ENCODE measurements at regions not wholly inside any gene's neighbourhood (a gene's known extent, or its start where the extent isn't known, plus 50 kb on each side); places are given as distances from the start of the nearest gene placed in this dataset.

DNA sequence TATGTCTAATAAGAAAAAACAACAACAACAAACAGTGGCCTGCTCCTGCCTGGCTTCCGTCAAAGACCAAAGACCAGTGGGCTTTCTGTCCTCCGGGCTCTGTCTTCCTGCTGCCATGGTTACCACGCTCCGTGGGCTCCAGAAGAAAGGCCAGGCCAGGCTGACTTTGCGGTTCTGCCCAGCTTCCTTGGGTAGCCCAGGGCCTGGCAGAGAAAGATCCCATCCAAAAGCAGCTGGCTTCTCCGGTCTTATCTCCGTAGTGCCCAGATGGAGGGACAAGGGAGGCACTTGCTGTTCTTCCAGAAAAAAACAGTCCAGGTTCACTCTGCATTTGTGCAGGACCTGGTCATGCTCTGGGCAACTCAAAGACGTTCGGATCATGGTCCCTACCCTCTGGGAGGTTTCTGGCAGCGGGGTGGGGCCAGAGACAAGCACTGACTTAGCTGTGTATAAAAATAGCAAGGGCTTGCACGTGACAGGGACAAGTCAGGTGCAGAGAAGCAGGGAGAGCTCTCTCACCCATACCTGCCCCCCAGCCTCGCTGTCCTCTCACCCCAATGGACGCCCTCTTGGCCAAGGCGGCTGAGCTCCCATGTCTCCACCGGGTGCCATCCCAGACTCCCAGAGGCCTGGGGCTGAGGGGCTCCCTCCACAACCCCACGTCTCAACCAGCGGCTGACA lies 212.2 kb downstream of the C9orf50 start:
- DNase-seq = no peak

DNA sequence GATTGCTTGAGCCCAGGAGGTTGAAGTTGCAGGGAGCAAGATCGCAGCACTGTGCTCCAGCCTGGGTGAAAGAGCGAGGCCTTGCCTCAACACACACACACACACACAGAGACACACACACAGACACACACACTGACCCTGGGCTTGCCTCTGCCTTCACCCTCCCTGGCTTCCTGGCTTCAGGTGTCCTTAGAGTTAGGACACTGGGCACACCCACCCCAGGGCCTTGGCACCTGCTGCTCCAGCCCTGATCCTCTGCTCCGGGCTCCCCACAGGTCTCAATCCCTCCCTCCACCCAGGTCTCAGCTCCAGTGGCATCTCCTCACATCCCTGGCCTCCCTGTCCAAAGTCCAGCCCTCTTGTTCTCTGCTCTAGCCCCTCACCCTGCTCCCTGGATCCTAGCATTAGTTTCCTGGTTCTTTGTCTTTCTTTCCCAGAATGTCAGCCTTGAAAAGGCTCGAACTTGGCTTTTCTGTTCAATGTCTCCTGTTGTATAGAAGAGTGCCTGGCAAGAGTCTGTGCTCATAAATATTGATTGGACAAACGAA lies 212.9 kb downstream of the C9orf50 start:
- DNase-seq = no peak

DNA sequence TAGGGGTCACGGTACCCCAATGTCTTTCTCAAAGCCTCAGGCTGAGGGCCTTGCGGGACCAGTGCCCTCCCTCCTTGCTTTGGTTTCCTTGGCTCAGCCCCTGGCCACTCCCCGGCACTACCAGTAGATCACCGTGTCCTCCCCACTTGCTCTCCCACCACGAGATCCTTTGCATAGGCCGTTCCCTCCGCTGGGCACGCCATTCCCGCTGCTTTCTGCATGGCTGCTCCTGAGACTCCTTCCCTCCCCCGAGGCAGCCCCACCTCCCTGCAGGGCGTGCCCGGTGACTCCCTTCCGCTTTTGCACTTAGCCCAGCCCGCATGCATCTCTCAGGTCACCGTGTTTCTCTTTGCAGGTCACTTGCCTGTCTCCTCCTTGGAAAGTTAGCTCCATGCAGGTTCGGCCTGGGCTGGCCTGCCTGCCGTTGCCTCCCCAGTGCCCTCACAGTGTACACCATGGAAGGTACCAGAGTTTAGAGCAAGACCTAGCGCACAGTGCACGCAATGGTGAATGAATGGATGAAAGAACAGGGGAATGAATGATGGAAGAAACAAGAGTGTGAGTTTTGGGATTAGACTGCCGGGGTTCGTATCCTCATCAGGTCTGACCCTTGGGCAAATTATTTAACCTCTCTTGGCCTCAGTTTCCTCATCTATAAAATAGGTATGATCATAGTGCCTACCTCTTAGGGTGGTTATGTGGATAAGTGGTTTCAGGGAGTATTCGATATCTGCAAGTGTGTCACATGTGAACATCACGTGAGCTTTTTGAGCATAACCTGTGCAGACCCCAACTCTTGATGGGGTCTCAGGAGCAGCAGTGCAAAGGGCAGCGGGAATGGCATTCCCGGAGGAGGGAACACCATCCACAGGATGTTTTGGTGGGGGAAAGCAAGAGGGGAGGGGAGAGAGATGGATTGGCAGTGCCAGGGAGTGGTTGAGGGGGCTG lies 214.3 kb downstream of the C9orf50 start:
- DNase-seq = peak; percentile 15

DNA sequence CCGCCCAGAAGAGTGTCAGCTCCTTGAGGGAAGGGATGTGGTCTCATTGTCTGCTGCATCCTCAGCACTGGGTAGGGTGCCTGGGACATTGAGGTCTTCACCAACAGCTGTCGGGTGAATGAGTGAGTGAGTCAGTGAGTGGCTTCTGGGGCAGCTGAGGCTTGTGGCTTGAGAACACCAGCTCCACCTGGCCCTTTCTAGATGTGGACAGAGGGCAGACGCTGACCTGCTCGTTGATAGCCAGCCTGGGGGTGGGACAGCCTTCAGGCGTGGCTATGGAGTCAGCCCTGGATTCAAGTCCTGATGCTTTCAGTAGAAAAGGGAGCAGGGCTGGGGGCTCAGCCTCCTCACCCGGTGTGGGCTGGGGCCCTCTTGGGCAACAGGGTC lies 215.1 kb downstream of the C9orf50 start:
- no peak for DNase-seq

GRCh38 chr9:129405089-129405826 lies 215.6 kb downstream of the C9orf50 start:
- peak; percentile 27 for DNase-seq

- no peak for DNase-seq
Measured at GRCh38 chr9:129404621-129405020, 216.3 kb downstream of the C9orf50 start.

DNA sequence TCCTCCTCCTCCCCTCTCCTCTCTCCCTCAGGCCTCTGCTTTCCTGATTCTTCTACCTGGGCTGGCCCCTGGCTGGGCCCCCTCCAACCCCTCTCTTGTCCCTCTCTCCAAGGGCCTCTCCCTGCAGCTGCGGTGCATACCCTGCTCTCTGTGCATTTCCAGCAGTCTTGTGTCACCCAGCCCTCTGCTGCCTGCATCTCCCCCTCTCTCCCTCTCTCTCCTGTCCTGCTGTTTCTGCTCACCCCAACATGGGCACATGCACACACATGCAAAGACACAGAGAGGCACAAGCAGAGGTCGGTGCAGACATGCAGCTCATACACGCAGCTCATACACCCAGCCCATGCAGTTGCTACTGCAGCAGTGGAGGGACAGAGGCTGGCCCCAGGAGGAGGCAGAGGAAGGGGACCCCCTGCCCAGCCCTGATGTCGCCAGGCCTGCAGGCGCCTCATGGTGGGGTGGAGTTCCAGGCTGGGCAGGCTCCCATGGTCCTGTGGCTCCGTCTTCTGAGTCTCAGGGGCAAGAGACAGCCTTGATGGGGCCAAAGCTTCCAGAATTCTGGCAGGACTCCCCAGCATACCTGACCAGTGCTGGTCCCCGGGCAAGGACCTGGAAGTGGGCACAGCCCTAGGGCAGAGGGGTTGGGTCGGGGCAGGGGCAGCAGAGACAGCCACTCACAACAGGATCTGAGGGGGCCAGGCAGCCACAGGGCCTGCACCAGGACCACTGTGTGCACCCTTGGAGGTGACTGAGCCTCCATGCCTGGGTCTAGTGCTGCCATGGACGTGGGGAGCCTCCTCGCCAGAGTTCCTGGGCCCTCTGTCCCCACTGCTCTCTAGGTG lies 216.9 kb downstream of the C9orf50 start:
- DNase-seq = no peak

DNA sequence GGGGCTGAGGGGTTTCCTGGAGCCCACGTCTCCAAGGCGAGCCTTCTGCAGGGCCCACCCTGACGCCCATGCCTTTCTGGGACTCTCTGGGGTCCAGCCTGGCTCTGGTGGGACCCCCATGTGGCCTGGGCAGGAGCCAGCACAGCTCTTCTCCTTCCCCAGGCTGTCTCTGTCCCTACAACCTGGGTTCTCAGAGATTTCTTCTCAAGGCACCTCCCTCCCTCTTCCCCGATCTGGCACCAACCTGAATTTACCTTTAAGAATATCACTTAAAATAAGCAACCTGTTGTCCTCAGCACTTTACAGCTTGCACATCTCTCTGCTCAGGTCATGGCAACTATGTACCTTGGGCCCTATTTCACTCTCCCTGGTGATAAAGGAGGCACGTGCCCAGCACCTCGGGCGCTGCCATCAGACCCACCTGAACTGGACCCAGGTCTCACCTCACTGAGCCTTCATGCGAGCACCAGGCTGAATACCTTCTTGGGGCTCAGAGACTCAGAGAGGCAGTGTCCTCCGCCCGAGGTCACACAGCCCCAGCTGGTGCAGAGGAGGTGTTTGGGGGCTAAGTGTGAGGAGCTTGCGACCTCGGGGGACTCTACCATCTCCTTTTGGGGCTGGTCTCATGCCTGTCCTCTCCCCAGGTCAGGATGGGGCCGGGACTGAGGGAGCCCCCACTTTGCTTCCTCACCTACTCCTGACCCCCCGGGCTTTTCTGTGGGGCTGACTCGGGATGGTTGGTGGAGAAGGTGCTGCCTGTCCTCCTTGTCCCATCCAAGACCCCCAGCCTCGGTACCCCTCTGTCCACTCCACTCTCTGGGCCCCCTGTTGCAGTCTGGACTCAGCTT lies 217.7 kb downstream of the C9orf50 start:
- no peak for DNase-seq

- DNase-seq = no peak
Measured at GRCh38 chr9:129402371-129402739, 218.5 kb downstream of the C9orf50 start.

GRCh38 chr9:129401623-129402370 lies 219.1 kb downstream of the C9orf50 start:
- DNase-seq = no peak

- no peak for DNase-seq
Measured at GRCh38 chr9:129400971-129401622, 219.8 kb downstream of the C9orf50 start.

- DNase-seq = no peak
Measured at GRCh38 chr9:129400001-129400970, 220.6 kb downstream of the C9orf50 start.

GRCh38 chr9:129399634-129399990 lies 221.3 kb downstream of the C9orf50 start:
- DNase-seq = no peak

GRCh38 chr9:129398961-129399633 lies 221.0 kb upstream of the IER5L start:
- DNase-seq = no peak

- no peak for DNase-seq
Measured at GRCh38 chr9:129398101-129398960, 220.3 kb upstream of the IER5L start.

DNA sequence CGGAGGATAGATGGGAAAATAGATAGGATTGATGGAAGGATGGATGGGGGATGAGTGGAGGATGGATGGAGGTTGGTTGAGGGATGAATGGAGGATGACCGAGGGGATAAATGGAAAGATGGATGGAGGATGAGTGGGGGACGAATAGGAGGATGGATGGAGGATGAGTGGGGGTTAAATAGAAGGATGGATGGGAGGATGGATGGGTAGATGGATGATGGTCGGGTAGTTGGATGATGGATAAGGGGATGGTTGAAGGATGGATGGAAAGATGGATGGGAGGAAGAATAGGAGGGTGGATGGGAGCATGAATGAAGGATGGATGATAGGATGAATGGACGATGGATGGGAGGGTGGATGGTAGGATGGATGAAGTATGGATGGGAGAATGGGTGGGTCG lies 219.3 kb upstream of the IER5L start:
- DNase-seq = no peak

GRCh38 chr9:129396365-129396708 lies 218.3 kb upstream of the IER5L start:
- no peak for DNase-seq
